HG03045 (cell line): ENCODE measurements at regions not wholly inside any gene's neighbourhood (a gene's known extent, or its start where the extent isn't known, plus 50 kb on each side); places are given as distances from the start of the nearest gene placed in this dataset.

Source experiments
- ATAC-seq: cut with Tn5 transposase; IDR thresholded peaks from one replicate; pipeline ENCODE4 v1.9.1; 2021; ENCODE audit warnings: mild to moderate bottlenecking, moderate library complexity; ENCODE audit not compliant: unreplicated experiment

GRCh38 chr2:47315475-47315874 lies 53.6 kb upstream of the EPCAM start:
- ATAC-seq: no peak

GRCh38 chr2:47313728-47314127 lies 55.4 kb upstream of the EPCAM start:
- no peak for ATAC-seq

GRCh38 chr2:47313141-47313691 lies 55.9 kb upstream of the EPCAM start:
- ATAC-seq: no peak

- no peak for ATAC-seq
Measured at GRCh38 chr2:47312491-47312850, 56.6 kb upstream of the EPCAM start.

- ATAC-seq: no peak
Measured at GRCh38 chr2:47311764-47312490, 57.2 kb upstream of the EPCAM start.

- peak; percentile 15 for ATAC-seq
Measured at GRCh38 chr2:47310801-47311560, 58.1 kb upstream of the EPCAM start.

- peak; percentile 85 for ATAC-seq
Measured at GRCh38 chr2:47309952-47310800, 58.9 kb upstream of the EPCAM start.

- ATAC-seq: no peak
Measured at GRCh38 chr2:47309472-47309951, 59.6 kb upstream of the EPCAM start.

- no peak for ATAC-seq
Measured at GRCh38 chr2:47307066-47307465, 62.0 kb upstream of the EPCAM start.

GRCh38 chr2:47304654-47305053 lies 64.5 kb upstream of the EPCAM start:
- no peak for ATAC-seq

GRCh38 chr2:47303341-47304148 lies 65.6 kb upstream of the EPCAM start:
- ATAC-seq: no peak

- no peak for ATAC-seq
Measured at GRCh38 chr2:47302308-47302707, 66.8 kb upstream of the EPCAM start.

GRCh38 chr2:47301731-47302130 lies 67.4 kb upstream of the EPCAM start:
- no peak for ATAC-seq

GRCh38 chr2:47301277-47301618 lies 67.9 kb upstream of the EPCAM start:
- ATAC-seq: peak; percentile 64

GRCh38 chr2:47300609-47301276 lies 68.4 kb upstream of the EPCAM start:
- ATAC-seq: peak; percentile 55

- no peak for ATAC-seq
Measured at GRCh38 chr2:47300081-47300480, 69.0 kb upstream of the EPCAM start.

- no peak for ATAC-seq
Measured at GRCh38 chr2:47299555-47299954, 69.6 kb upstream of the EPCAM start.

- ATAC-seq: no peak
Measured at GRCh38 chr2:47298771-47299170, 70.3 kb upstream of the EPCAM start.

GRCh38 chr2:47297767-47298425 lies 71.2 kb upstream of the EPCAM start:
- ATAC-seq: no peak
